DND-41 (cell line): ENCODE measurements at regions not wholly inside any gene's neighbourhood (a gene's known extent, or its start where the extent isn't known, plus 50 kb on each side); places are given as distances from the start of the nearest gene placed in this dataset.
"Not testable (repeated sequence)": the region's sequence is repeated elsewhere in the genome, so short reads cannot be mapped to it uniquely, and the experiment has no call there.

Source experiments
- ATAC-seq: fragments of 200-7000 bp; cut with Tn5 transposase; 3 replicates; pipeline ENCODE4 v1.9.1; 2021; ENCODE audit warnings: low read depth; ENCODE audit not compliant: insufficient read depth
- DNase-seq: peaks from one replicate; pipeline ENCODE4 v3.0.0-alpha.2; 2020
- H2AFZ ChIP-seq: 2 replicates; pipeline ENCODE4 v1.6.0; 2012; ENCODE audit warnings: low read depth, low read length
- H3K27ac ChIP-seq: 2 replicates; pipeline ENCODE4 v1.5.1; 2012; ENCODE audit warnings: low read length, inconsistent platforms
- H3K27me3 ChIP-seq: fragments of 200-600 bp; sonication (generic); 2 replicates; pipeline ENCODE4 v1.6.0; 2012; ENCODE audit warnings: low read length, mild to moderate bottlenecking, inconsistent platforms; ENCODE audit not compliant: insufficient read depth, poor library complexity
- H3K36me3 ChIP-seq: 2 replicates; pipeline ENCODE4 v1.5.1; 2012; ENCODE audit warnings: low read length, inconsistent platforms; ENCODE audit not compliant: insufficient read depth
- H3K4me1 ChIP-seq: 2 replicates; pipeline ENCODE4 v1.5.1; 2012; ENCODE audit warnings: mild to moderate bottlenecking, low read length; ENCODE audit not compliant: insufficient read depth
- H3K4me2 ChIP-seq: 2 replicates; pipeline ENCODE4 v1.6.0; 2012; ENCODE audit warnings: mild to moderate bottlenecking, moderate library complexity, low read length, inconsistent platforms; ENCODE audit not compliant: insufficient read depth
- H3K4me3 ChIP-seq, 2 experiments: fragments of 200-600 bp in 1 of 2; shearing (Covaris generic) in 1 of 2; 2 replicates each; pipeline ENCODE4 v1.5.1; 2012 to 2016; ENCODE audit warnings: inconsistent platforms in 2 of 2, low read length in 2 of 2, mild to moderate bottlenecking in 2 of 2, low read depth in 1 of 2, moderate library complexity in 1 of 2
- H3K79me2 ChIP-seq: 2 replicates; pipeline ENCODE4 v1.6.0; 2012; ENCODE audit warnings: low read length, inconsistent platforms; ENCODE audit not compliant: insufficient read depth
- H3K9ac ChIP-seq: 2 replicates; pipeline ENCODE4 v1.6.0; 2012; ENCODE audit warnings: low read depth, mild to moderate bottlenecking, inconsistent platforms, low read length, moderate library complexity
- H3K9me3 ChIP-seq: 2 replicates; pipeline ENCODE4 v1.5.1; 2012; ENCODE audit warnings: low read length, moderate library complexity, mild to moderate bottlenecking, inconsistent platforms; ENCODE audit not compliant: insufficient read depth, severe bottlenecking
- H4K20me1 ChIP-seq: 2 replicates; pipeline ENCODE4 v1.6.0; 2012; ENCODE audit warnings: low read length; ENCODE audit not compliant: insufficient read depth
- CTCF ChIP-seq: IDR thresholded peaks from 2 replicates; pipeline ENCODE4 v1.5.1; 2012; ENCODE audit warnings: borderline replicate concordance, low read length, moderate library complexity, mild to moderate bottlenecking; ENCODE audit not compliant: poor library complexity, severe bottlenecking; ENCODE audit errors: extremely low read depth
- EZH2 ChIP-seq: IDR thresholded peaks from 3 replicates; pipeline ENCODE4 v1.6.1; 2012; ENCODE audit warnings: borderline replicate concordance, low read depth, mild to moderate bottlenecking, moderate library complexity, low read length, inconsistent platforms; ENCODE audit not compliant: severe bottlenecking

- Histone ChIP-seq H2AFZ (no peak overlapping the region), H3K4me1 (peaks cover 21% of the 10 kb centered on the region; the same call in 1 of the 2 replicates), H3K27me3 (no peaks in the 10 kb centered on the region), H3K9ac (no peak overlapping the region), H3K36me3 (no peaks in the 10 kb centered on the region), H3K27ac (no peak overlapping the region), H3K79me2 (no peaks in the 10 kb centered on the region), H4K20me1 (no peaks in the 10 kb centered on the region), H3K4me2 (no peak overlapping the region), H3K4me3 (no peak overlapping the region), H3K9me3 (no peaks in the 10 kb centered on the region)
- no peak for DNase-seq
- no peak for ATAC-seq
- TF ChIP-seq CTCF (no peak), EZH2 (no peak)
Measured at GRCh38 chr4:9704551-9705332, 76.7 kb upstream of the DRD5 start.

GRCh38 chr4:9707281-9707680 is 74.2 kb upstream of the DRD5 start:
- not testable (repeated sequence) for H4K20me1 ChIP-seq, H3K4me3 ChIP-seq, H3K27ac ChIP-seq, H3K36me3 ChIP-seq, H3K9me3 ChIP-seq, H3K4me2 ChIP-seq, H3K9ac ChIP-seq, H3K27me3 ChIP-seq, H3K79me2 ChIP-seq, ATAC-seq, DNase-seq, H2AFZ ChIP-seq
- peaks cover 12% of the 10 kb centered on the region; the same call in 1 of the 2 replicates for H3K4me1 ChIP-seq

- not testable (repeated sequence) for H3K27me3 ChIP-seq, H3K4me3 ChIP-seq, H3K4me1 ChIP-seq, H3K9me3 ChIP-seq, H3K27ac ChIP-seq, ATAC-seq, H4K20me1 ChIP-seq, H3K79me2 ChIP-seq, DNase-seq, H3K4me2 ChIP-seq, H3K9ac ChIP-seq, H3K36me3 ChIP-seq, H2AFZ ChIP-seq
Measured at GRCh38 chr4:9707936-9708335, 73.5 kb upstream of the DRD5 start.

- H3K4me2 ChIP-seq = no peak overlapping the region
- no peaks in the 10 kb centered on the region for H3K79me2 ChIP-seq
- H4K20me1 ChIP-seq = no peaks in the 10 kb centered on the region
- no peak overlapping the region for H3K4me3 ChIP-seq
- no peaks in the 10 kb centered on the region for H3K27me3 ChIP-seq
- no peak overlapping the region for H3K9ac ChIP-seq
- ATAC-seq (no peak), DNase-seq (no peak)
- H3K36me3 ChIP-seq = no peaks in the 10 kb centered on the region
- TF ChIP-seq CTCF (no peak), EZH2 (no peak)
- H3K27ac ChIP-seq = no peak overlapping the region
- peaks cover 3% of the 10 kb centered on the region for H3K4me1 ChIP-seq
- no peaks in the 10 kb centered on the region for H3K9me3 ChIP-seq
- H2AFZ ChIP-seq = no peak overlapping the region
Measured at GRCh38 chr4:9709724-9710123, 71.7 kb upstream of the DRD5 start.

GRCh38 chr4:9715271-9715670 is 66.2 kb upstream of the DRD5 start:
- not testable (repeated sequence) for H3K9me3 ChIP-seq, H4K20me1 ChIP-seq, H3K36me3 ChIP-seq, H3K27ac ChIP-seq, H3K27me3 ChIP-seq, H3K4me2 ChIP-seq, H3K9ac ChIP-seq, H3K4me3 ChIP-seq, H2AFZ ChIP-seq, H3K79me2 ChIP-seq
- ATAC-seq (peak; percentile 92), DNase-seq (peak; percentile 56)
- H3K4me1 ChIP-seq = peaks cover 19% of the 10 kb centered on the region
